Esophagus muscularis mucosa (tissue), 4 donors: ENCODE measurements at regions not wholly inside any gene's neighbourhood (a gene's known extent, or its start where the extent isn't known, plus 50 kb on each side); places are given as distances from the start of the nearest gene placed in this dataset.

Source experiments
- EP300 ChIP-seq: sonication (generic); formaldehyde crosslinking; IDR thresholded peaks from one replicate; pipeline ENCODE4 v1.6.1; 2017; ENCODE audit warnings: antibody characterized with exemption
- POLR2A ChIP-seq: fragments of 450-650 bp; IDR thresholded peaks from one replicate; pipeline ENCODE4 v1.6.1; 2017; ENCODE audit warnings: antibody characterized with exemption, moderate library complexity, mild to moderate bottlenecking, low read depth
- TF ChIP-seq, protein P1 (sequence below), 3 experiments: fragments of 200-600 bp in 2 of 3; fragments of 450-650 bp in 1 of 3; sonication (generic) in 2 of 3; IDR thresholded peaks; one replicate each; pipeline ENCODE4 v1.5.1; 2017 to 2019; ENCODE audit warnings: antibody characterized with exemption in 3 of 3, mild to moderate bottlenecking in 2 of 3, moderate library complexity in 1 of 3

- TF ChIP-seq EP300 = no peak
- TF ChIP-seq, protein P1, sequence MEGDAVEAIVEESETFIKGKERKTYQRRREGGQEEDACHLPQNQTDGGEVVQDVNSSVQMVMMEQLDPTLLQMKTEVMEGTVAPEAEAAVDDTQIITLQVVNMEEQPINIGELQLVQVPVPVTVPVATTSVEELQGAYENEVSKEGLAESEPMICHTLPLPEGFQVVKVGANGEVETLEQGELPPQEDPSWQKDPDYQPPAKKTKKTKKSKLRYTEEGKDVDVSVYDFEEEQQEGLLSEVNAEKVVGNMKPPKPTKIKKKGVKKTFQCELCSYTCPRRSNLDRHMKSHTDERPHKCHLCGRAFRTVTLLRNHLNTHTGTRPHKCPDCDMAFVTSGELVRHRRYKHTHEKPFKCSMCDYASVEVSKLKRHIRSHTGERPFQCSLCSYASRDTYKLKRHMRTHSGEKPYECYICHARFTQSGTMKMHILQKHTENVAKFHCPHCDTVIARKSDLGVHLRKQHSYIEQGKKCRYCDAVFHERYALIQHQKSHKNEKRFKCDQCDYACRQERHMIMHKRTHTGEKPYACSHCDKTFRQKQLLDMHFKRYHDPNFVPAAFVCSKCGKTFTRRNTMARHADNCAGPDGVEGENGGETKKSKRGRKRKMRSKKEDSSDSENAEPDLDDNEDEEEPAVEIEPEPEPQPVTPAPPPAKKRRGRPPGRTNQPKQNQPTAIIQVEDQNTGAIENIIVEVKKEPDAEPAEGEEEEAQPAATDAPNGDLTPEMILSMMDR (IDR thresholded peaks at IDR 0.05) = no peak
- no peak for TF ChIP-seq POLR2A
These were observed 120.8 kb upstream of the ARHGAP20 start for GRCh38 chr11:110833033-110833484.
